ENCODE measurements at regions not wholly inside any gene's neighbourhood (a gene's known extent, or its start where the extent isn't known, plus 50 kb on each side); places are given as distances from the start of the nearest gene placed in this dataset.

- Histone ChIP-seq H3T11ph (ENCODE audit: low read length) (no peak overlapping the region), H3K56ac (ENCODE audit: insufficient read length, low read depth, low read length) (no peak overlapping the region), H3K4ac (ENCODE audit: low read depth, low read length) (no peak overlapping the region), H2BK5ac (ENCODE audit: insufficient read length, low read length) (no peak overlapping the region), H3K79me2 (ENCODE audit: insufficient read depth, low read length) (no peaks in the 10 kb centered on the region), H3K18ac (ENCODE audit: insufficient read length, low read depth, low read length) (no peak overlapping the region), H3K23me2 (ENCODE audit: insufficient read length, low read depth, low read length, poor library complexity, severe bottlenecking) (no peaks in the 10 kb centered on the region), H4K91ac (ENCODE audit: insufficient read length, low read depth, low read length) (no peak overlapping the region), H2BK15ac (ENCODE audit: low read depth, low read length) (no peak overlapping the region), H3K4me2 (ENCODE audit: insufficient read depth, insufficient read length, low read length) (no peak overlapping the region), H4K5ac (ENCODE audit: insufficient read length, low read depth, low read length) (no peak overlapping the region), H4K8ac (replicated peaks; ENCODE audit: insufficient read length, low read depth, low read length) (no peak overlapping the region), H2AK5ac (ENCODE audit: insufficient read length, low read length) (no peak overlapping the region), H4K20me1 (ENCODE audit: control insufficient read depth, insufficient read depth, insufficient read length) (no peaks in the 10 kb centered on the region), H2BK120ac (ENCODE audit: low read depth, low read length, poor library complexity, severe bottlenecking) (no peak overlapping the region), H3K79me1 (ENCODE audit: insufficient read depth, low read depth, low read length, poor library complexity, severe bottlenecking) (no peaks in the 10 kb centered on the region), H2BK12ac (ENCODE audit: insufficient read length, low read depth, low read length) (no peak overlapping the region), H2BK20ac (ENCODE audit: low read depth, low read length, poor library complexity, severe bottlenecking) (no peak overlapping the region), H3K14ac (ENCODE audit: insufficient read depth, low read length) (no peak overlapping the region), H3K27ac (ENCODE audit: insufficient read length, low read depth, low read length) (no peak overlapping the region), H3K23ac (ENCODE audit: insufficient read length, low read depth, low read length) (no peak overlapping the region), H3K9ac (ENCODE audit: extremely low read depth, insufficient read length, low read length) (no peak overlapping the region), H3K4me1 (ENCODE audit: insufficient read depth, low read length) (no peaks in the 10 kb centered on the region), H2AFZ (ENCODE audit: low read length) (no peak overlapping the region), H3K9me3 (ENCODE audit: control insufficient read depth, low read depth, low read length) (no peaks in the 10 kb centered on the region), H3K27me3 (ENCODE audit: insufficient read depth, low read length) (no peaks in the 10 kb centered on the region)
- Mint-ChIP-seq H3K27me3 (ENCODE audit: low read depth) (no peaks in the 10 kb centered on the region), H3K4me3 (no peak overlapping the region), H3K4me1 (peaks cover 5 to 6% of the 10 kb centered on the region in 2 experiments; a peak in 3 of 4 replicates), H3K36me3 (ENCODE audit: insufficient read depth in 1 of 3, low read depth in 3 of 3) (peaks cover 0 to 2% (median under 1%) of the 10 kb centered on the region in 3 experiments; a peak in 3 of 7 replicates), H3K9me3 (no peaks in the 10 kb centered on the region; a peak in 1 of 5 replicates), H3K27ac (no peak overlapping the region)
- no peak for TF ChIP-seq CTCF (conservative IDR thresholded peaks at IDR 0.05)
- DNase-seq = no peak
- WGBS (ENCODE audit: extremely low coverage, insufficient read length, low lambda C conversion rate) = no CpG with 5 or more reads among the region's 3 CpGs
Observed at GRCh38 chr2:146123256-146123655, 1603.3 kb upstream of the ZEB2 start.
